Caco-2 (cell line): ENCODE measurements at regions not wholly inside any gene's neighbourhood (a gene's known extent, or its start where the extent isn't known, plus 50 kb on each side); places are given as distances from the start of the nearest gene placed in this dataset.

ENCODE experiments used
- BruUV-seq: library from RNA; stranded (reverse); fragments of 400-500 nt; replicated peaks from 2 replicates; lab custom pipeline; 2021; lab: Mats Ljungman, UMichigan
- CTCF ChIA-PET: fragments of 300-600 bp; sonication (Branson Sonifier 250); formaldehyde crosslinking; loops from one replicate; lab custom pipeline; 2022; ENCODE audit warnings: antibody characterized with exemption; lab: Charles Lee
- POLR2A ChIA-PET: fragments of 300-600 bp; sonication (Branson Sonifier 250); formaldehyde crosslinking; loops from one replicate; lab custom pipeline; 2022; ENCODE audit warnings: antibody characterized with exemption; lab: Charles Lee
- DNase-seq, 2 experiments: peaks; one replicate each; pipeline versions ENCODE4 v3.0.0 to v3.0.0-alpha.2; 2020 to 2022
- H3K27me3 ChIP-seq: replicated peaks from 2 replicates; pipeline ENCODE4 v1.6.0; 2011; ENCODE audit warnings: low read length; ENCODE audit not compliant: control insufficient read depth, insufficient read depth
- H3K36me3 ChIP-seq: 2 replicates; pipeline ENCODE4 v1.5.1; 2011; ENCODE audit warnings: low read length; ENCODE audit not compliant: control insufficient read depth, insufficient read depth
- H3K4me1 ChIP-seq: fragments of 250-450 bp; sonication (Bioruptor Pico); 2 replicates; pipeline ENCODE4 v1.5.1; 2020; ENCODE audit warnings: mild to moderate bottlenecking
- H3K4me3 ChIP-seq: 2 replicates; pipeline ENCODE4 v1.5.1; 2011; ENCODE audit warnings: low read depth, mild to moderate bottlenecking, control low read depth, low read length
- H3K9me3 ChIP-seq: fragments of 250-450 bp; sonication (Bioruptor Pico); 2 replicates; pipeline ENCODE4 v1.5.1; 2020; ENCODE audit warnings: mild to moderate bottlenecking, moderate library complexity
- H3K27ac Mint-ChIP-seq: one replicate; pipeline ENCODE4 v1.8.0; 2022; ENCODE audit warnings: mixed read lengths; ENCODE audit not compliant: unreplicated experiment
- H3K27me3 Mint-ChIP-seq: one replicate; pipeline ENCODE4 v1.8.0; 2022; ENCODE audit warnings: mixed read lengths; ENCODE audit not compliant: insufficient read depth, unreplicated experiment
- H3K36me3 Mint-ChIP-seq: one replicate; pipeline ENCODE4 v1.8.0; 2022; ENCODE audit warnings: mild to moderate bottlenecking, mixed read lengths; ENCODE audit not compliant: insufficient read depth, unreplicated experiment
- H3K4me1 Mint-ChIP-seq: one replicate; pipeline ENCODE4 v1.8.0; 2022; ENCODE audit warnings: low read depth, mixed read lengths; ENCODE audit not compliant: unreplicated experiment
- H3K4me3 Mint-ChIP-seq: one replicate; pipeline ENCODE4 v1.8.0; 2022; ENCODE audit warnings: mild to moderate bottlenecking, moderate library complexity, mixed read lengths; ENCODE audit not compliant: unreplicated experiment
- H3K9me3 Mint-ChIP-seq: one replicate; pipeline ENCODE4 v1.8.0; 2022; ENCODE audit warnings: mixed read lengths; ENCODE audit not compliant: unreplicated experiment
- CTCF ChIP-seq, 2 experiments: fragments of 200-600 bp in 1 of 2; IDR thresholded peaks; 1 replicate in 1 of 2; 2 replicates in 1 of 2; pipeline versions ENCODE4 v1.5.1 to v1.8.0; 2011 to 2022; ENCODE audit warnings: antibody characterized with exemption in 1 of 2, control low read depth in 1 of 2, inconsistent platforms in 1 of 2, low read depth in 1 of 2, low read length in 1 of 2, mild to moderate bottlenecking in 1 of 2, moderate library complexity in 1 of 2; ENCODE audit not compliant: insufficient read depth in 1 of 2, severe bottlenecking in 1 of 2, unreplicated experiment in 1 of 2
- intact Hi-C: fragments of 100-400 bp; cut with micrococcal nuclease; formaldehyde crosslinking; loops from one replicate; pipeline ENCODE4 v1.10.0; 2022; ENCODE audit not compliant: unreplicated experiment

- Histone ChIP-seq H3K9me3 (no peaks in the 10 kb centered on the region), H3K36me3 (no peaks in the 10 kb centered on the region), H3K27me3 (no peaks in the 10 kb centered on the region), H3K4me1 (peaks cover 25% of the 10 kb centered on the region), H3K4me3 (no peak overlapping the region)
- Mint-ChIP-seq H3K27ac (no peak overlapping the region), H3K36me3 (no peaks in the 10 kb centered on the region), H3K9me3 (no peaks in the 10 kb centered on the region), H3K4me3 (no peak overlapping the region), H3K27me3 (no peaks in the 10 kb centered on the region), H3K4me1 (no peaks in the 10 kb centered on the region)
- no TSS peak for BruUV-seq
- TF ChIP-seq CTCF (IDR thresholded peaks at IDR 0.05; ENCODE audit: insufficient read depth in 1 of 2, low read depth in 1 of 2, low read length in 1 of 2, severe bottlenecking in 1 of 2, unreplicated experiment in 1 of 2) = no peak
- intact Hi-C loops = no loop called here
- ChIA-PET POLR2A (no interaction called here), CTCF (no interaction called here)
- no peak for DNase-seq
Observed at GRCh38 chr1:96968541-96968940, 247.0 kb downstream of the PTBP2 start.

- Histone ChIP-seq H3K4me1 (peaks cover 25% of the 10 kb centered on the region), H3K36me3 (no peaks in the 10 kb centered on the region), H3K4me3 (no peak overlapping the region), H3K9me3 (no peaks in the 10 kb centered on the region), H3K27me3 (no peaks in the 10 kb centered on the region)
- no peaks in the 10 kb centered on the region for H3K9me3 Mint-ChIP-seq
- intact Hi-C loops = no loop called here
- POLR2A ChIA-PET = no interaction called here
- no peaks in the 10 kb centered on the region for H3K36me3 Mint-ChIP-seq
- DNase-seq = no peak
- no peak overlapping the region for H3K4me3 Mint-ChIP-seq
- no peaks in the 10 kb centered on the region for H3K27me3 Mint-ChIP-seq
- CTCF ChIA-PET = interaction anchor here (0.7 kb wide), 1 partner anchor 786 kb away, joined by 3 read pairs; no protein-coding TSS in a partner anchor
- no peak for TF ChIP-seq CTCF (IDR thresholded peaks at IDR 0.05; ENCODE audit: insufficient read depth in 1 of 2, low read depth in 1 of 2, low read length in 1 of 2, severe bottlenecking in 1 of 2, unreplicated experiment in 1 of 2)
- no peak overlapping the region for H3K27ac Mint-ChIP-seq
- H3K4me1 Mint-ChIP-seq = no peaks in the 10 kb centered on the region
- BruUV-seq = no TSS peak
Observed at GRCh38 chr1:96968983-96969382, 247.4 kb downstream of the PTBP2 start.

GRCh38 chr1:96969656-96970163 lies 248.1 kb downstream of the PTBP2 start:
- Histone ChIP-seq H3K4me3 (no peak overlapping the region), H3K9me3 (no peaks in the 10 kb centered on the region), H3K27me3 (no peaks in the 10 kb centered on the region), H3K4me1 (peaks cover 22% of the 10 kb centered on the region), H3K36me3 (no peaks in the 10 kb centered on the region)
- no peak overlapping the region for H3K27ac Mint-ChIP-seq
- no TSS peak for BruUV-seq
- H3K9me3 Mint-ChIP-seq = no peaks in the 10 kb centered on the region
- POLR2A ChIA-PET = no interaction called here
- H3K4me3 Mint-ChIP-seq = no peak overlapping the region
- CTCF ChIA-PET = interaction anchor here (0.7 kb wide), 1 partner anchor 786 kb away, joined by 3 read pairs; no protein-coding TSS in a partner anchor
- H3K4me1 Mint-ChIP-seq = no peaks in the 10 kb centered on the region
- no peak for DNase-seq
- no peaks in the 10 kb centered on the region for H3K27me3 Mint-ChIP-seq
- intact Hi-C loops = no loop called here
- TF ChIP-seq CTCF (IDR thresholded peaks at IDR 0.05; ENCODE audit: insufficient read depth in 1 of 2, low read depth in 1 of 2, low read length in 1 of 2, severe bottlenecking in 1 of 2, unreplicated experiment in 1 of 2) = no peak
- H3K36me3 Mint-ChIP-seq = no peaks in the 10 kb centered on the region
